ENCODE measurements at regions not wholly inside any gene's neighbourhood (a gene's known extent, or its start where the extent isn't known, plus 50 kb on each side); places are given as distances from the start of the nearest gene placed in this dataset.

DNA sequence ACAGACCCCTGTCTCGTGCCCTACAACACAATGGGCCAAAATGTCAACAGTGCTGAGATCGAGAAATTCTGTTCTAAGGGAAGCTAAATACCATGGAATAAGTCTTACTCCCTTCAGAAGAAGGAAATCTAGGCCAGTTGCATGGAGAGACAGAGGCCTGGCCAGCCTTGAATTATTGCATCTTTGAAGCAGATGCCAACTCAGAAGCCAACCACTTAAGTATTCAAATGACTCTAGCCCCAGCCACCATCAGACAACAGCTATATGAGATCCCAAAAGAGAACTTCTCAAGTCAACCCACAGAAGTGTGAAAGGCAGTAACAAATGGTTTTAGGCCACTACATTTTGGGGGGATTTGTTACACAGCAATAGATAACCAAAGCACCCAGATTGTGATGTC, 180.1 kb downstream of the ACTL7B start:
- Mint-ChIP-seq H3K4me3 (ENCODE audit: unreplicated experiment) (no peak overlapping the region), H3K27me3 (ENCODE audit: insufficient read depth, unreplicated experiment) (no peaks in the 10 kb centered on the region), H3K9me3 (ENCODE audit: unreplicated experiment) (no peaks in the 10 kb centered on the region), H3K36me3 (ENCODE audit: insufficient read depth, unreplicated experiment) (no peaks in the 10 kb centered on the region), H3K27ac (ENCODE audit: low read depth, unreplicated experiment) (no peak overlapping the region), H3K4me1 (ENCODE audit: insufficient read depth, unreplicated experiment) (peaks cover 32% of the 10 kb centered on the region)
- intact Hi-C loops (cut with micrococcal nuclease) = no loop called here
- ChIA-PET CTCF (no interaction called here), POLR2A (interaction anchor here (0.7 to 1.2 kb wide), 3 partner anchors 73 to 123 kb away, joined by 3 to 5 read pairs (median 3); no protein-coding TSS in a partner anchor)
- no peak for DNase-seq (ENCODE audit: unreplicated experiment)
- TF ChIP-seq, protein P1, sequence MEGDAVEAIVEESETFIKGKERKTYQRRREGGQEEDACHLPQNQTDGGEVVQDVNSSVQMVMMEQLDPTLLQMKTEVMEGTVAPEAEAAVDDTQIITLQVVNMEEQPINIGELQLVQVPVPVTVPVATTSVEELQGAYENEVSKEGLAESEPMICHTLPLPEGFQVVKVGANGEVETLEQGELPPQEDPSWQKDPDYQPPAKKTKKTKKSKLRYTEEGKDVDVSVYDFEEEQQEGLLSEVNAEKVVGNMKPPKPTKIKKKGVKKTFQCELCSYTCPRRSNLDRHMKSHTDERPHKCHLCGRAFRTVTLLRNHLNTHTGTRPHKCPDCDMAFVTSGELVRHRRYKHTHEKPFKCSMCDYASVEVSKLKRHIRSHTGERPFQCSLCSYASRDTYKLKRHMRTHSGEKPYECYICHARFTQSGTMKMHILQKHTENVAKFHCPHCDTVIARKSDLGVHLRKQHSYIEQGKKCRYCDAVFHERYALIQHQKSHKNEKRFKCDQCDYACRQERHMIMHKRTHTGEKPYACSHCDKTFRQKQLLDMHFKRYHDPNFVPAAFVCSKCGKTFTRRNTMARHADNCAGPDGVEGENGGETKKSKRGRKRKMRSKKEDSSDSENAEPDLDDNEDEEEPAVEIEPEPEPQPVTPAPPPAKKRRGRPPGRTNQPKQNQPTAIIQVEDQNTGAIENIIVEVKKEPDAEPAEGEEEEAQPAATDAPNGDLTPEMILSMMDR (IDR thresholded peaks at IDR 0.05; ENCODE audit: unreplicated experiment) = no peak
- no TSS peak for BruUV-seq (replicated peaks)

DNA sequence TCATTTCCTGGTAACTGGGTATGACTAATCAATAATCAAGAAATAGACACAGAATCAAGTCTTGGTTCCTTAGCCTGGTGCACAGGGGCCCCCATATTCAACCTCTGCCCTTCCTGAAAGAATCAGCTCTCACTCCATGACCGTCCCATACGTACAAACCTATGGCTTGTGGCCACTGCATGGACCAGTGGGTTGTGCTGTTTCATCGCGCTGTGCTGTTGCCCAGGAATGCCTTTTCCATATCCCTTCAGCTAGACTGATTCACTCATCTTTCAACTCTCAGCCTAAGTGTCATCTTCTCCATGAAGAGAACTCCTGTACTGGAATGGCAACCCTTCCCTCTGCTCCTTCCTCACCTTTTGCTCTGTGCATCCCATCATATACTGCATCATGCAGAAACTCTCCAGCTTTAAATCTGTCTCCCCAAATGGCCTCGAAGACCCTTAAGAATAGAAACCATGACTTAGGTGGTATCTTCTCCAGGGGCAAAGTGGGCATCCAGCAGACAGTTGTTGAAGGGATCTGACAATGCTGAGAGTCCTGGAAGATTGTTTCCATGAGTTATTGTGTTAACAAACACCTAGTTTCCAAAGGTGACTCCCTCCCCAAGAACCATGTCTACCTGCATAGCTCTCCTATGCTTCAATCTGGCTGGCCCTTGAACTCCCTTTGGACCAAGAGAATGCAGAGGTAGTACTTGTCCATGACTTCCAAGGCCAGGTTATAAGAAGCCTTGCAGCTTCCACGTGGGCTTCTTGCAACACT, 180.8 kb downstream of the ACTL7B start:
- no peaks in the 10 kb centered on the region for H3K36me3 Mint-ChIP-seq (ENCODE audit: insufficient read depth, unreplicated experiment)
- DNase-seq (ENCODE audit: unreplicated experiment) = no peak
- TF ChIP-seq, protein P1 (IDR thresholded peaks at IDR 0.05; ENCODE audit: unreplicated experiment) = no peak
- intact Hi-C loops (cut with micrococcal nuclease) = loop anchor here (5.0 kb wide), 4 partner anchors 87 to 1208 kb away; no protein-coding TSS in a partner anchor
- H3K4me3 Mint-ChIP-seq (ENCODE audit: unreplicated experiment) = no peak overlapping the region
- ChIA-PET CTCF (no interaction called here), POLR2A (interaction anchor here (0.9 to 2.2 kb wide), 2 partner anchors 107 to 123 kb away, joined by 3 to 7 read pairs; no protein-coding TSS in a partner anchor)
- no TSS peak for BruUV-seq (replicated peaks)
- H3K27me3 Mint-ChIP-seq (ENCODE audit: insufficient read depth, unreplicated experiment) = no peaks in the 10 kb centered on the region
- peaks cover 32% of the 10 kb centered on the region for H3K4me1 Mint-ChIP-seq (ENCODE audit: insufficient read depth, unreplicated experiment)
- no peak overlapping the region for H3K27ac Mint-ChIP-seq (ENCODE audit: low read depth, unreplicated experiment)
- H3K9me3 Mint-ChIP-seq (ENCODE audit: unreplicated experiment) = no peaks in the 10 kb centered on the region

DNA sequence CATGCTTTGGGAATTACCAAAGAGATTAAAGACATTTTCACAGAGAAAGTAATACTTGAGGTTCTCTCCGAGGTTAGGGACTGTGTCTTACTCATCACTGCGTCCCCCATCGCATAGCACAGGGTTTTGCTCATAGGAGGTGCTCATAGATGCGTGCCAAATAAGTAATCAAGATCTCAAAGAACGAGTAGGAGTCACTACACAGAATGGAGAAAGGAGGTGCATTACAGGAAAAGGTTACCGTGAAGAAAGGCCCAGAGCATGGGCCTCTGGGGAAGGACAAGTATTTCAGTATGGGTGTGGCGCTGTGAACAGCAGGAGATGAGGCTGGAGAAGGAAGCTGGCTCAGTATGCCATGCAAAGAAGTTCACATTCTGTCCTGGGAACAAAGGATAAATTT, 182.4 kb downstream of the ACTL7B start:
- peaks cover 43% of the 10 kb centered on the region for H3K4me1 Mint-ChIP-seq (ENCODE audit: insufficient read depth, unreplicated experiment)
- H3K36me3 Mint-ChIP-seq (ENCODE audit: insufficient read depth, unreplicated experiment) = no peaks in the 10 kb centered on the region
- no TSS peak for BruUV-seq (replicated peaks)
- peak overlapping the region; percentile 25 for H3K27ac Mint-ChIP-seq (ENCODE audit: low read depth, unreplicated experiment)
- ChIA-PET CTCF (interaction anchor here (0.9 to 2.9 kb wide), 3 partner anchors 8 to 265 kb away, joined by 3 to 14 read pairs (median 4); no protein-coding TSS in a partner anchor), POLR2A (interaction anchor here (0.7 to 2.2 kb wide), 5 partner anchors 106 to 1190 kb away, joined by 3 to 7 read pairs (median 3); no protein-coding TSS in a partner anchor)
- H3K4me3 Mint-ChIP-seq (ENCODE audit: unreplicated experiment) = no peak overlapping the region
- peak; percentile 35 for DNase-seq (ENCODE audit: unreplicated experiment)
- H3K9me3 Mint-ChIP-seq (ENCODE audit: unreplicated experiment) = no peaks in the 10 kb centered on the region
- H3K27me3 Mint-ChIP-seq (ENCODE audit: insufficient read depth, unreplicated experiment) = no peaks in the 10 kb centered on the region
- TF ChIP-seq, protein P1 (IDR thresholded peaks at IDR 0.05; ENCODE audit: unreplicated experiment) = no peak
- intact Hi-C loops (cut with micrococcal nuclease) = loop anchor here (1.0 to 5.0 kb wide), 5 partner anchors 89 to 1206 kb away; no protein-coding TSS in a partner anchor

DNA sequence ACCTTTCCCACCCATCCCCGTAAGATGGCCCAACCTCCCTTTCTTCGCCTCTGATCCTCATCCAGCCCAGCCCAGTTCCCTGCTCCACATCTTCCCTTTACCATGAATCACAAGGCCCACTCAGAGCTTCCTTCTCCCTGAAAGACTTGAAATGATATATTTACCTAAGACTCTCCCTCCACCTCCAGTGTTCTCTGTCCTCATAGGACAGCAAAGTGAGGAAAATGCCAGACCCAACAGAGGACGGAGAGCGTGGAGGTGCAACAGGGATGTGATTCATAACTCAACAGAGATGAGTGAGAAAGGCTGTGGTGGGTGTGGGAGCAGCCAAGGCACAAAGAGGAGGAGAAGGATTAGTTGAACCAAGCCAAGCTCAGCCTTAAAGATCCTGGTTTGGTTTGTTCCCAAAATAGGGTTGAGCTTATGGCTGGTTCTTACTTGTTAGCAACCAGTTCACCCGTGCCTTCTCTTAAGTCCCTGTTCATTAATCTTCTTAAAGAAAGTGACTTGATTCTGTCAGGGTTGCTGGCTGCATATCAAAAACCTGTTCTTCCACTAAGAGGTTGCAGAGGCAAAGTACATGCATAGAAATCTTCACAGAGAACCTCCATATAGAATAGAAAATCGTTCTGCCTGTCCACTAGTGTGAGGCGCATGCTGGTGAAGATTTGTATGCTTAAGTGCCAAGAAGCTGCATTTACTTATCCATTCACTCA, 183.2 kb downstream of the ACTL7B start:
- no peaks in the 10 kb centered on the region for H3K9me3 Mint-ChIP-seq (ENCODE audit: unreplicated experiment)
- H3K27ac Mint-ChIP-seq (ENCODE audit: low read depth, unreplicated experiment) = peak overlapping the region; percentile 33
- TF ChIP-seq, protein P1 (IDR thresholded peaks at IDR 0.05; ENCODE audit: unreplicated experiment) = no peak
- no peak overlapping the region for H3K4me3 Mint-ChIP-seq (ENCODE audit: unreplicated experiment)
- no peaks in the 10 kb centered on the region for H3K36me3 Mint-ChIP-seq (ENCODE audit: insufficient read depth, unreplicated experiment)
- no TSS peak for BruUV-seq (replicated peaks)
- H3K27me3 Mint-ChIP-seq (ENCODE audit: insufficient read depth, unreplicated experiment) = no peaks in the 10 kb centered on the region
- DNase-seq (ENCODE audit: unreplicated experiment) = peak; percentile 41
- CTCF ChIA-PET = interaction anchor here (0.7 to 2.9 kb wide), 3 partner anchors 13 to 264 kb away, joined by 3 to 14 read pairs (median 4); no protein-coding TSS in a partner anchor
- intact Hi-C loops (cut with micrococcal nuclease) = loop anchor here (1.0 to 5.0 kb wide), 5 partner anchors 90 to 1205 kb away; no protein-coding TSS in a partner anchor
- POLR2A ChIA-PET = interaction anchor here (0.5 to 2.2 kb wide), 5 partner anchors 17 to 1189 kb away, joined by 3 to 7 read pairs (median 3); no protein-coding TSS in a partner anchor
- peaks cover 49% of the 10 kb centered on the region for H3K4me1 Mint-ChIP-seq (ENCODE audit: insufficient read depth, unreplicated experiment)
